MM.1S (cell line): ENCODE measurements at regions not wholly inside any gene's neighbourhood (a gene's known extent, or its start where the extent isn't known, plus 50 kb on each side); places are given as distances from the start of the nearest gene placed in this dataset.
"Not testable (repeated sequence)": the region's sequence is repeated elsewhere in the genome, so short reads cannot be mapped to it uniquely, and the experiment has no call there.

Experiments used
- DNase-seq: peaks from one replicate; pipeline ENCODE4 v3.0.0-alpha.2; 2015
- H2AFZ ChIP-seq: fragments of 300-600 bp; sonication (generic); 2 replicates; pipeline ENCODE4 v1.6.0; 2016; ENCODE audit warnings: antibody characterized with exemption, low read length
- H3F3A ChIP-seq: fragments of 300-600 bp; sonication (generic); 2 replicates; pipeline ENCODE4 v1.6.1; 2016; ENCODE audit warnings: mild to moderate bottlenecking, antibody characterized with exemption, low read length, moderate library complexity, mixed read lengths; ENCODE audit not compliant: insufficient read depth
- H3K27ac ChIP-seq: fragments of 300-600 bp; sonication (generic); 2 replicates; pipeline ENCODE4 v1.5.1; 2016; ENCODE audit warnings: mild to moderate bottlenecking, low read length
- H3K27me3 ChIP-seq: fragments of 300-600 bp; sonication (generic); replicated peaks from 2 replicates; pipeline ENCODE4 v1.6.0; 2016; ENCODE audit warnings: low read length; ENCODE audit not compliant: insufficient read depth
- H3K36me3 ChIP-seq: fragments of 300-600 bp; sonication (generic); replicated peaks from 2 replicates; pipeline ENCODE4 v1.6.1; 2016; ENCODE audit warnings: mild to moderate bottlenecking, low read length, mixed read lengths; ENCODE audit not compliant: insufficient read depth
- H3K4me1 ChIP-seq: fragments of 300-600 bp; sonication (generic); 2 replicates; pipeline ENCODE4 v1.6.1; 2016; ENCODE audit warnings: low read length, mixed read lengths
- H3K4me2 ChIP-seq: fragments of 300-600 bp; sonication (generic); 2 replicates; pipeline ENCODE4 v1.6.0; 2016; ENCODE audit warnings: low read depth, low read length
- H3K4me3 ChIP-seq: fragments of 300-600 bp; sonication (generic); 2 replicates; pipeline ENCODE4 v1.5.1; 2016; ENCODE audit warnings: low read length, mixed read lengths
- H3K79me2 ChIP-seq: fragments of 300-600 bp; sonication (generic); 2 replicates; pipeline ENCODE4 v1.6.1; 2016; ENCODE audit warnings: mixed run types, low read length, mixed read lengths
- H3K9ac ChIP-seq: fragments of 300-600 bp; sonication (generic); 2 replicates; pipeline ENCODE4 v1.6.1; 2016; ENCODE audit warnings: low read length, mixed read lengths
- H3K9me2 ChIP-seq: fragments of 300-600 bp; sonication (generic); replicated peaks from 2 replicates; pipeline ENCODE4 v1.6.1; 2016; ENCODE audit warnings: mild to moderate bottlenecking, low read length, mixed read lengths; ENCODE audit not compliant: insufficient read depth
- H3K9me3 ChIP-seq: fragments of 300-600 bp; sonication (generic); replicated peaks from 2 replicates; pipeline ENCODE4 v1.6.1; 2016; ENCODE audit warnings: mild to moderate bottlenecking, low read length, mixed read lengths; ENCODE audit not compliant: insufficient read depth
- H4K20me1 ChIP-seq: fragments of 300-600 bp; sonication (generic); 2 replicates; pipeline ENCODE4 v1.6.1; 2016; ENCODE audit warnings: mild to moderate bottlenecking, low read length, moderate library complexity, mixed read lengths; ENCODE audit not compliant: insufficient read depth
- CTCF ChIP-seq: fragments of 300-600 bp; sonication (generic); IDR thresholded peaks from 2 replicates; pipeline ENCODE4 v1.5.1; 2016; ENCODE audit warnings: antibody characterized with exemption, low read length, mixed read lengths
- EZH2 ChIP-seq: fragments of 300-600 bp; sonication (generic); optimal IDR thresholded peaks from 2 replicates; pipeline ENCODE3; 2017; ENCODE audit warnings: low read depth, mild to moderate bottlenecking, antibody characterized with exemption, low read length, mixed read lengths
- EZH2phosphoT487 ChIP-seq: fragments of 300-600 bp; sonication (generic); IDR thresholded peaks from 2 replicates; pipeline ENCODE4 v1.6.1; 2018; ENCODE audit warnings: antibody characterized with exemption, low read length

GRCh38 chr2:221896505-221897151, 324.5 kb upstream of the EPHA4 start:
- TF ChIP-seq EZH2, result no peak
- Histone ChIP-seq H4K20me1 (no peaks in the 10 kb centered on the region), H3K27ac (no peak overlapping the region), H3K27me3 (no peaks in the 10 kb centered on the region), H3K9me3 (no peaks in the 10 kb centered on the region), H3F3A (no peaks in the 10 kb centered on the region), H3K4me1 (no peaks in the 10 kb centered on the region), H3K36me3 (no peaks in the 10 kb centered on the region), H3K9me2 (no peaks in the 10 kb centered on the region), H3K4me3 (no peak overlapping the region), H3K9ac (no peak overlapping the region), H2AFZ (no peak overlapping the region), H3K4me2 (no peak overlapping the region), H3K79me2 (no peaks in the 10 kb centered on the region)
- no peak for DNase-seq

GRCh38 chr2:221895366-221896121, 323.4 kb upstream of the EPHA4 start:
- DNase-seq, result no peak
- TF ChIP-seq EZH2phosphoT487, result no peak
- no peak for TF ChIP-seq EZH2
- TF ChIP-seq CTCF, result no peak
- Histone ChIP-seq H3K4me1 (no peaks in the 10 kb centered on the region), H3K27me3 (no peaks in the 10 kb centered on the region), H3K9ac (no peak overlapping the region), H3K9me3 (no peaks in the 10 kb centered on the region), H3K9me2 (no peaks in the 10 kb centered on the region), H3K4me2 (no peak overlapping the region), H3K36me3 (no peaks in the 10 kb centered on the region), H3F3A (no peaks in the 10 kb centered on the region), H3K79me2 (no peaks in the 10 kb centered on the region), H4K20me1 (no peaks in the 10 kb centered on the region), H3K4me3 (no peak overlapping the region), H3K27ac (no peak overlapping the region), H2AFZ (no peak overlapping the region)

GRCh38 chr2:221893501-221893900, 321.4 kb upstream of the EPHA4 start:
- Histone ChIP-seq H3K79me2 (no peaks in the 10 kb centered on the region), H3F3A (no peaks in the 10 kb centered on the region), H3K9me3 (no peaks in the 10 kb centered on the region), H2AFZ (no peak overlapping the region), H3K27me3 (no peaks in the 10 kb centered on the region), H3K9ac (no peak overlapping the region), H3K4me3 (no peak overlapping the region), H3K27ac (no peak overlapping the region), H3K4me2 (no peak overlapping the region), H4K20me1 (no peaks in the 10 kb centered on the region), H3K36me3 (no peaks in the 10 kb centered on the region), H3K9me2 (no peaks in the 10 kb centered on the region), H3K4me1 (no peaks in the 10 kb centered on the region)
- DNase-seq, result no peak
- TF ChIP-seq CTCF (no peak), EZH2phosphoT487 (no peak), EZH2 (no peak)

GRCh38 chr2:221892006-221892405, 319.9 kb upstream of the EPHA4 start:
- H3K27ac ChIP-seq, H3K79me2 ChIP-seq, H3K27me3 ChIP-seq, H3K4me3 ChIP-seq, H3K9me2 ChIP-seq, H3K4me2 ChIP-seq, H3K4me1 ChIP-seq, H2AFZ ChIP-seq, H3F3A ChIP-seq, H3K9ac ChIP-seq, H3K9me3 ChIP-seq, DNase-seq, H4K20me1 ChIP-seq, H3K36me3 ChIP-seq: not testable (repeated sequence)
